Lower leg skin (tissue), 4 donors: ENCODE measurements at regions not wholly inside any gene's neighbourhood (a gene's known extent, or its start where the extent isn't known, plus 50 kb on each side); places are given as distances from the start of the nearest gene placed in this dataset.

Source experiments
- DNase-seq, 2 donors: peaks; one replicate each; pipeline ENCODE4 v3.0.0-alpha.2; 2019; ENCODE audit warnings: low spot score in 2 of 2
- H3K4me3 ChIP-seq: fragments of 200-600 bp; sonication (generic); 2 replicates; pipeline ENCODE4 v1.5.1; 2017; ENCODE audit warnings: mild to moderate bottlenecking, low read depth; ENCODE audit not compliant: poor library complexity, severe bottlenecking
- CTCF ChIP-seq, 3 donors: fragments of 450-650 bp; IDR thresholded peaks; one replicate each; pipeline ENCODE4 v1.5.1; 2016; ENCODE audit warnings: antibody characterized with exemption in 3 of 3, mild to moderate bottlenecking in 3 of 3, moderate library complexity in 2 of 3
- POLR2A ChIP-seq, 2 donors: fragments of 450-650 bp; IDR thresholded peaks; one replicate each; pipeline ENCODE4 v1.6.1; 2016 to 2017; ENCODE audit warnings: antibody characterized with exemption in 2 of 2, mild to moderate bottlenecking in 1 of 2, moderate library complexity in 1 of 2
- WGBS, 2 donors: methylation state at CpG; one replicate each; pipeline ENCODE4 v1.1.5; 2018; 5-methylcytosine and 5-hydroxymethylcytosine counted together
- intact Hi-C: fragments of 100-400 bp; cut with DNase I; formaldehyde crosslinking; loops from one replicate; pipeline ENCODE4 v1.15.0; 2023; ENCODE audit warnings: low total_unique reads

GRCh38 chr9:16133556-16134227 is 580.8 kb downstream of the CCDC171 start:
- no peak overlapping the region for H3K4me3 ChIP-seq
- intact Hi-C loops = no loop called here
- 37 to 42% methylated on average over 19 of the region's 19 CpGs for WGBS, 2 donors
- no peak for DNase-seq
- TF ChIP-seq CTCF (IDR thresholded peaks at IDR 0.05) (no peak), POLR2A (IDR thresholded peaks at IDR 0.05) (no peak)

- H3K4me3 ChIP-seq = no peak overlapping the region
- intact Hi-C loops = no loop called here
- DNase-seq = no peak
- WGBS, 2 donors = 72 to 80% methylated on average over 4 of the region's 4 CpGs
- TF ChIP-seq CTCF (IDR thresholded peaks at IDR 0.05) (no peak), POLR2A (IDR thresholded peaks at IDR 0.05) (no peak)
Observed at GRCh38 chr9:16134351-16134750, 581.5 kb downstream of the CCDC171 start.

- intact Hi-C loops = no loop called here
- WGBS, 2 donors = 91 to 100% methylated on average over 1 of the region's 1 CpG
- no peak for DNase-seq
Observed at GRCh38 chr9:16135968-16136367, 583.1 kb downstream of the CCDC171 start.

GRCh38 chr9:16136451-16136850 is 583.6 kb downstream of the CCDC171 start:
- no peak overlapping the region for H3K4me3 ChIP-seq
- 87 to 96% methylated on average over 10 of the region's 10 CpGs for WGBS, 2 donors
- TF ChIP-seq CTCF (IDR thresholded peaks at IDR 0.05) = no peak
- no peak for TF ChIP-seq POLR2A (IDR thresholded peaks at IDR 0.05)
- intact Hi-C loops = no loop called here
- no peak for DNase-seq

More at GRCh38 chr9:16135968-16136367, 583.1 kb downstream of the CCDC171 start:
- no peak for TF ChIP-seq POLR2A (IDR thresholded peaks at IDR 0.05)
- TF ChIP-seq CTCF (IDR thresholded peaks at IDR 0.05) = no peak
- no peak overlapping the region for H3K4me3 ChIP-seq

- 67 to 71% methylated on average over 4 of the region's 4 CpGs for WGBS, 2 donors
- DNase-seq = no peak
- intact Hi-C loops = no loop called here
Observed at GRCh38 chr9:16136961-16137360, 584.1 kb downstream of the CCDC171 start.

More at GRCh38 chr9:16136961-16137360, 584.1 kb downstream of the CCDC171 start:
- TF ChIP-seq POLR2A (IDR thresholded peaks at IDR 0.05) (no peak), CTCF (IDR thresholded peaks at IDR 0.05) (no peak)
- no peak overlapping the region for H3K4me3 ChIP-seq
